ENCODE measurements at regions not wholly inside any gene's neighbourhood (a gene's known extent, or its start where the extent isn't known, plus 50 kb on each side); places are given as distances from the start of the nearest gene placed in this dataset.
A peak's percentile ranks its signal among the peaks of the same experiment; 100 is the strongest.

DNA sequence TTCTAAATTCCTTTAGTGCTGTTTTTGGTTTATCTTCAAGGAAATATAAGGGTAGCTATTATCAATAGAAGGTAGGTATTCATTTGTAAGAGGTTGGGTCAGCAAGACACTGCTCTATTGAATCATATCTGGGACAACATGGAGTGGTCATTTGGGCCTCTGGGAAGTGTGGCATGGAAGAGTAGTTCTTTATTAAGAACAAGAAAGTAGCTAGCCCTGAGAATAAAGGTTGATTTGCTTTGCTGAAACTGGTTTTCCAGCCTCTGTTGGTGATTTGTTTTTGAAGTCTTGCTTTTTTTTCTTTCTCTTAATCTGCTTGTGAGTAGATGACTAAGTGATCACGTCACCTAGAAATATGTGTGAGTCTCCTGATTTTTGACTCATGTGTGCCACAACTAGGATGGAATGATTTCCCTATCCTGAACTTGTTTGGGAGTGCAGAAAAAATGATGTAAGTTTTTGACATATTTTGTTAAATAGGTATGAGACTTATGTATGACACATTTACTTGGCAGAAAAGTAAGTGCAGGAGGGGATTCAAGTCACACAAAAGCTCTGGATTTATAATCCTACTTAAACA is 381.8 kb downstream of the CENPW start:
- no peaks in the 10 kb centered on the region for H3K27me3 ChIP-seq (ENCODE audit: control insufficient read depth, insufficient read depth, low read length)
- H3K4me3 ChIP-seq (replicated peaks in 1 of 4; ENCODE audit: control extremely low read depth in 1 of 4, insufficient read depth in 1 of 4, low read depth in 3 of 4, low read length in 4 of 4) = no peak overlapping the region
- peaks cover 2% of the 10 kb centered on the region for H3K36me3 ChIP-seq (ENCODE audit: control insufficient read depth, insufficient read depth, low read length)
- H3K9me3 ChIP-seq (ENCODE audit: control insufficient read depth, insufficient read depth, low read depth, low read length) = no peaks in the 10 kb centered on the region
- H3K27ac ChIP-seq (ENCODE audit: insufficient read depth, low read length) = peak overlapping the region; percentile 68
- no peak overlapping the region for H3K9ac ChIP-seq (ENCODE audit: insufficient read depth, low read length)
- DNase-seq (ENCODE audit: low read depth in 2 of 2) = peak; percentile 90 to 96
- peaks cover 8% of the 10 kb centered on the region for H3K4me1 ChIP-seq (ENCODE audit: control insufficient read depth, extremely low read depth, insufficient read depth, low read length)
- TF ChIP-seq, protein P1, sequence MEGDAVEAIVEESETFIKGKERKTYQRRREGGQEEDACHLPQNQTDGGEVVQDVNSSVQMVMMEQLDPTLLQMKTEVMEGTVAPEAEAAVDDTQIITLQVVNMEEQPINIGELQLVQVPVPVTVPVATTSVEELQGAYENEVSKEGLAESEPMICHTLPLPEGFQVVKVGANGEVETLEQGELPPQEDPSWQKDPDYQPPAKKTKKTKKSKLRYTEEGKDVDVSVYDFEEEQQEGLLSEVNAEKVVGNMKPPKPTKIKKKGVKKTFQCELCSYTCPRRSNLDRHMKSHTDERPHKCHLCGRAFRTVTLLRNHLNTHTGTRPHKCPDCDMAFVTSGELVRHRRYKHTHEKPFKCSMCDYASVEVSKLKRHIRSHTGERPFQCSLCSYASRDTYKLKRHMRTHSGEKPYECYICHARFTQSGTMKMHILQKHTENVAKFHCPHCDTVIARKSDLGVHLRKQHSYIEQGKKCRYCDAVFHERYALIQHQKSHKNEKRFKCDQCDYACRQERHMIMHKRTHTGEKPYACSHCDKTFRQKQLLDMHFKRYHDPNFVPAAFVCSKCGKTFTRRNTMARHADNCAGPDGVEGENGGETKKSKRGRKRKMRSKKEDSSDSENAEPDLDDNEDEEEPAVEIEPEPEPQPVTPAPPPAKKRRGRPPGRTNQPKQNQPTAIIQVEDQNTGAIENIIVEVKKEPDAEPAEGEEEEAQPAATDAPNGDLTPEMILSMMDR (conservative IDR thresholded peaks at IDR 0.05 in 1 of 2, IDR thresholded peaks at IDR 0.05 in 1 of 2; ENCODE audit: low read depth in 1 of 2, low read length in 2 of 2) = no peak
- no peak for TF ChIP-seq EZH2 (IDR thresholded peaks at IDR 0.05; ENCODE audit: low read length, missing control alignments)
- no peak overlapping the region for H3K4me2 ChIP-seq (ENCODE audit: extremely low read depth, insufficient read depth, low read length)
- H3K79me2 ChIP-seq (ENCODE audit: control insufficient read depth, insufficient read depth, low read length) = no peaks in the 10 kb centered on the region
- no peak overlapping the region for H2AFZ ChIP-seq (ENCODE audit: low read length)
- H4K20me1 ChIP-seq (ENCODE audit: control insufficient read depth, extremely low read depth, insufficient read depth, low read length) = no peaks in the 10 kb centered on the region

DNA sequence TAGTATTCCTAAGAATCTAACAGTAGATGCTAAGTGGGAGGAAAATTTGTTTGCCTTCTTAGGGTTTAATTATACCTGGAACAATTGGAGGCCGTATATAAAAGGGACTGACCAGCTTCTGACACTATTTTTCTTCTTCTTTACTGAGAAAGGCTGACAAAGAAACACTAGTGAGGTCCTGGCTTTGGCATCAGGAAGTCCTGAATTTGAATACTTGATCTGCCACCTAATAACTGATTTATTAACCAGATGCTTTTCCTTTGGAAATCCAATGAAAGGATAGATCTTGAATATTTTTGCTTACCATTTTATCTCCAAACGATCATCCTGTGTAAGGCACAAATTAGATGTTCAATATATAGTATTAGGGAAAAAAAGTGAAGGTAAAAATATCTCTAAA is 382.5 kb downstream of the CENPW start:
- Histone ChIP-seq H3K4me1 (ENCODE audit: control insufficient read depth, extremely low read depth, insufficient read depth, low read length) (peaks cover 8% of the 10 kb centered on the region), H3K79me2 (ENCODE audit: control insufficient read depth, insufficient read depth, low read length) (no peaks in the 10 kb centered on the region), H4K20me1 (ENCODE audit: control insufficient read depth, extremely low read depth, insufficient read depth, low read length) (no peaks in the 10 kb centered on the region), H2AFZ (ENCODE audit: low read length) (no peak overlapping the region), H3K9ac (ENCODE audit: insufficient read depth, low read length) (no peak overlapping the region), H3K27ac (ENCODE audit: insufficient read depth, low read length) (peak overlapping the region; percentile 18), H3K36me3 (ENCODE audit: control insufficient read depth, insufficient read depth, low read length) (peaks cover 2% of the 10 kb centered on the region), H3K27me3 (ENCODE audit: control insufficient read depth, insufficient read depth, low read length) (no peaks in the 10 kb centered on the region), H3K4me3 (replicated peaks in 1 of 4; ENCODE audit: control extremely low read depth in 1 of 4, insufficient read depth in 1 of 4, low read depth in 3 of 4, low read length in 4 of 4) (no peak overlapping the region), H3K9me3 (ENCODE audit: control insufficient read depth, insufficient read depth, low read depth, low read length) (no peaks in the 10 kb centered on the region), H3K4me2 (ENCODE audit: extremely low read depth, insufficient read depth, low read length) (no peak overlapping the region)
- TF ChIP-seq, protein P1 (conservative IDR thresholded peaks at IDR 0.05 in 1 of 2, IDR thresholded peaks at IDR 0.05 in 1 of 2; ENCODE audit: low read depth in 1 of 2, low read length in 2 of 2) = no peak
- TF ChIP-seq EZH2 (IDR thresholded peaks at IDR 0.05; ENCODE audit: low read length, missing control alignments) = no peak
- DNase-seq (ENCODE audit: low read depth in 2 of 2) = no peak

DNA sequence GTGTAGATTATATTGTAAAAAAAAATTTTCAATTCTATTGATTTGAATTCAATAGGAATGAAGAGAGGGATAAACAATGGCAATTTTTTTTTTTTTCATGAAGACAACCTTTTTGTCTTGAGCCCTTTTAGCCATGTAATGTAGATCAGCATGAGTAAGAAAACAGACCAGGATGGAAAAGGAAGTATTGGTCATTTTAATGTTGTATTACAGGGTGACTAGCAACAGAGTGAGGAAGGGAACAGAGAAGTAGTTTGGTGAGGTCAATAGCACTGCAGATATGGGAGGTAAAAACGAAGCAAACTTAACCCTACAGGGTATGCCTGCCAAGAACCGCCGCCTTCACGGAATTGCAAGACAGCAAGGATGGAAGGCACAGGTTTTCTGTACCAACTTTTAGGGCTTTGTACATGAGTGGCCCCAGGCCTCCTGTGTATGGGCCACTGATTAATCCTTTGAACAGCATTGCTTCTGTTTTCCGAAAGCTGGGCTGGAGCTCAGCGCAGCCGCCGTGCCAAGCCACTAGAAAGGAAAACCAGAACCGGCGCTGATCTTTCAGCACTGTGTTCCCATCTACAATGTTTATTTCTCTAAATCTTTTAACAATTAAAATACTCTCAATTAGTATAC is 383.7 kb downstream of the CENPW start:
- Histone ChIP-seq H3K4me3 (replicated peaks in 1 of 4; ENCODE audit: control extremely low read depth in 1 of 4, insufficient read depth in 1 of 4, low read depth in 3 of 4, low read length in 4 of 4) (no peak overlapping the region), H2AFZ (ENCODE audit: low read length) (no peak overlapping the region), H3K4me1 (ENCODE audit: control insufficient read depth, extremely low read depth, insufficient read depth, low read length) (peaks cover 8% of the 10 kb centered on the region), H3K27me3 (ENCODE audit: control insufficient read depth, insufficient read depth, low read length) (no peaks in the 10 kb centered on the region), H3K79me2 (ENCODE audit: control insufficient read depth, insufficient read depth, low read length) (no peaks in the 10 kb centered on the region), H3K4me2 (ENCODE audit: extremely low read depth, insufficient read depth, low read length) (no peak overlapping the region), H3K9ac (ENCODE audit: insufficient read depth, low read length) (no peak overlapping the region), H4K20me1 (ENCODE audit: control insufficient read depth, extremely low read depth, insufficient read depth, low read length) (no peaks in the 10 kb centered on the region), H3K36me3 (ENCODE audit: control insufficient read depth, insufficient read depth, low read length) (peaks cover 2% of the 10 kb centered on the region), H3K27ac (ENCODE audit: insufficient read depth, low read length) (no peak overlapping the region), H3K9me3 (ENCODE audit: control insufficient read depth, insufficient read depth, low read depth, low read length) (no peaks in the 10 kb centered on the region)
- TF ChIP-seq, protein P1 (conservative IDR thresholded peaks at IDR 0.05 in 1 of 2, IDR thresholded peaks at IDR 0.05 in 1 of 2; ENCODE audit: low read depth in 1 of 2, low read length in 2 of 2) = no peak
- no peak for TF ChIP-seq EZH2 (IDR thresholded peaks at IDR 0.05; ENCODE audit: low read length, missing control alignments)
- no peak for DNase-seq (ENCODE audit: low read depth in 2 of 2)
